Sigmoid colon (tissue), 4 donors: ENCODE measurements at regions not wholly inside any gene's neighbourhood (a gene's known extent, or its start where the extent isn't known, plus 50 kb on each side); places are given as distances from the start of the nearest gene placed in this dataset.

ENCODE experiments used
- CTCF ChIP-seq, 4 experiments: fragments of 450-650 bp in 3 of 4; fragments of 200-600 bp in 1 of 4; IDR thresholded peaks; one replicate each; pipeline ENCODE4 v1.5.1; 2016 to 2019; ENCODE audit warnings: antibody characterized with exemption in 4 of 4, mild to moderate bottlenecking in 3 of 4, moderate library complexity in 2 of 4
- EP300 ChIP-seq, 4 donors: sonication (generic); formaldehyde crosslinking; IDR thresholded peaks; one replicate each; pipeline ENCODE4 v1.6.1; 2017; ENCODE audit warnings: antibody characterized with exemption in 4 of 4
- POLR2AphosphoS5 ChIP-seq, 4 donors: sonication (generic); formaldehyde crosslinking; IDR thresholded peaks; one replicate each; pipeline ENCODE4 v1.6.1; 2017; ENCODE audit warnings: antibody characterized with exemption in 4 of 4

GRCh38 chr1:232505884-232506283, 124.0 kb downstream of the SIPA1L2 start:
- TF ChIP-seq CTCF (IDR thresholded peaks at IDR 0.05): no peak
- no peak for TF ChIP-seq POLR2AphosphoS5 (IDR thresholded peaks at IDR 0.05)
- TF ChIP-seq EP300 (IDR thresholded peaks at IDR 0.05): no peak
